HEK293 (cell line): ENCODE measurements at regions not wholly inside any gene's neighbourhood (a gene's known extent, or its start where the extent isn't known, plus 50 kb on each side); places are given as distances from the start of the nearest gene placed in this dataset.

Experiments used
- CTCF ChIP-seq: fragments of 450-650 bp; formaldehyde crosslinking; IDR thresholded peaks from 2 replicates; pipeline ENCODE4 v1.5.1; 2016; ENCODE audit warnings: missing biosample characterization, missing genetic modification characterization
- ZBTB17 ChIP-seq: fragments of 450-650 bp; formaldehyde crosslinking; IDR thresholded peaks from 2 replicates; pipeline ENCODE4 v1.5.1; 2016; ENCODE audit warnings: missing biosample characterization, missing genetic modification characterization
- ZNF350 ChIP-seq: fragments of 450-650 bp; formaldehyde crosslinking; IDR thresholded peaks from 2 replicates; pipeline ENCODE4 v1.5.0; 2017; ENCODE audit warnings: missing biosample characterization, mild to moderate bottlenecking, missing genetic modification characterization
- ZNF621 ChIP-seq: fragments of 450-650 bp; formaldehyde crosslinking; IDR thresholded peaks from 2 replicates; pipeline ENCODE4 v1.5.1; 2017; ENCODE audit warnings: missing biosample characterization, missing genetic modification characterization
- ZNF792 ChIP-seq: fragments of 450-650 bp; formaldehyde crosslinking; IDR thresholded peaks from 2 replicates; pipeline ENCODE4 v1.5.1; 2016; ENCODE audit warnings: missing biosample characterization, missing genetic modification characterization
- TF ChIP-seq, protein P1 (sequence below): fragments of 450-650 bp; formaldehyde crosslinking; IDR thresholded peaks from 2 replicates; pipeline ENCODE4 v1.5.1; 2016; ENCODE audit warnings: missing biosample characterization, missing genetic modification characterization
- TF ChIP-seq, protein P2 (sequence below): fragments of 450-650 bp; formaldehyde crosslinking; conservative IDR thresholded peaks from 2 replicates; pipeline ENCODE4 v1.5.1; 2016; ENCODE audit warnings: low read depth, missing biosample characterization, missing genetic modification characterization
- TF ChIP-seq, protein P3 (sequence below): fragments of 450-650 bp; formaldehyde crosslinking; IDR thresholded peaks from 2 replicates; pipeline ENCODE4 v1.5.1; 2016; ENCODE audit warnings: missing biosample characterization, missing genetic modification characterization

DNA sequence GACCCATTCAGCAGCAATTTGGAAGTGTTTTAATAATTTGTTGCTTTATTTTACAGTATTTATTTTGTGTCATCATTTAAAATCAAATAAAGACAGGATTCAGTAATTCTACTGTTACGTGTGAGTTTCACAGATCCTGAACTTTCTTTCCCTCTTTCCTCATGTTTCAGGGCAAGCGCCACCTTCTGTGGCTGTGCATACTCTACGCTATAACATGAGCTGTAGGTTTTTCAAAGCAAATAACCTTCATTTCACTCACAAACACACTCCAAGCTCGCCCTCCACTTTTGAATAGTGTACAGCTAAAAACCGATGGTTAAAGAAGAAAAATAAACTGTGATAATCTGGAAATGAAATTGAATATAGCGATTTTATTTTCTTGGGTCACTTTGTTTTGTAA lies 753.3 kb downstream of the OLFM4 start:
- TF ChIP-seq ZNF350 (tag by site-specific recombination) (no peak), ZNF792 (tag by site-specific recombination) (no peak), CTCF (tag by site-specific recombination) (no peak), ZNF621 (tag by site-specific recombination) (no peak), ZBTB17 (tag by site-specific recombination) (no peak)
- TF ChIP-seq, protein P1, sequence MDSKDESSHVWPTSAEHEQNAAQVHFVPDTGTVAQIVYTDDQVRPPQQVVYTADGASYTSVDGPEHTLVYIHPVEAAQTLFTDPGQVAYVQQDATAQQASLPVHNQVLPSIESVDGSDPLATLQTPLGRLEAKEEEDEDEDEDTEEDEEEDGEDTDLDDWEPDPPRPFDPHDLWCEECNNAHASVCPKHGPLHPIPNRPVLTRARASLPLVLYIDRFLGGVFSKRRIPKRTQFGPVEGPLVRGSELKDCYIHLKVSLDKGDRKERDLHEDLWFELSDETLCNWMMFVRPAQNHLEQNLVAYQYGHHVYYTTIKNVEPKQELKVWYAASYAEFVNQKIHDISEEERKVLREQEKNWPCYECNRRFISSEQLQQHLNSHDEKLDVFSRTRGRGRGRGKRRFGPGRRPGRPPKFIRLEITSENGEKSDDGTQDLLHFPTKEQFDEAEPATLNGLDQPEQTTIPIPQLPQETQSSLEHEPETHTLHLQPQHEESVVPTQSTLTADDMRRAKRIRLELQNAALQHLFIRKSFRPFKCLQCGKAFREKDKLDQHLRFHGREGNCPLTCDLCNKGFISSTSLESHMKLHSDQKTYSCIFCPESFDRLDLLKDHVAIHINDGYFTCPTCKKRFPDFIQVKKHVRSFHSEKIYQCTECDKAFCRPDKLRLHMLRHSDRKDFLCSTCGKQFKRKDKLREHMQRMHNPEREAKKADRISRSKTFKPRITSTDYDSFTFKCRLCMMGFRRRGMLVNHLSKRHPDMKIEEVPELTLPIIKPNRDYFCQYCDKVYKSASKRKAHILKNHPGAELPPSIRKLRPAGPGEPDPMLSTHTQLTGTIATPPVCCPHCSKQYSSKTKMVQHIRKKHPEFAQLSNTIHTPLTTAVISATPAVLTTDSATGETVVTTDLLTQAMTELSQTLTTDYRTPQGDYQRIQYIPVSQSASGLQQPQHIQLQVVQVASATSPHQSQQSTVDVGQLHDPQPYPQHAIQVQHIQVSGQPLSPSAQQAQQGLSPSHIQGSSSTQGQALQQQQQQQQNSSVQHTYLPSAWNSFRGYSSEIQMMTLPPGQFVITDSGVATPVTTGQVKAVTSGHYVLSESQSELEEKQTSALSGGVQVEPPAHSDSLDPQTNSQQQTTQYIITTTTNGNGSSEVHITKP (tag by site-specific recombination): no peak
- TF ChIP-seq, protein P2, sequence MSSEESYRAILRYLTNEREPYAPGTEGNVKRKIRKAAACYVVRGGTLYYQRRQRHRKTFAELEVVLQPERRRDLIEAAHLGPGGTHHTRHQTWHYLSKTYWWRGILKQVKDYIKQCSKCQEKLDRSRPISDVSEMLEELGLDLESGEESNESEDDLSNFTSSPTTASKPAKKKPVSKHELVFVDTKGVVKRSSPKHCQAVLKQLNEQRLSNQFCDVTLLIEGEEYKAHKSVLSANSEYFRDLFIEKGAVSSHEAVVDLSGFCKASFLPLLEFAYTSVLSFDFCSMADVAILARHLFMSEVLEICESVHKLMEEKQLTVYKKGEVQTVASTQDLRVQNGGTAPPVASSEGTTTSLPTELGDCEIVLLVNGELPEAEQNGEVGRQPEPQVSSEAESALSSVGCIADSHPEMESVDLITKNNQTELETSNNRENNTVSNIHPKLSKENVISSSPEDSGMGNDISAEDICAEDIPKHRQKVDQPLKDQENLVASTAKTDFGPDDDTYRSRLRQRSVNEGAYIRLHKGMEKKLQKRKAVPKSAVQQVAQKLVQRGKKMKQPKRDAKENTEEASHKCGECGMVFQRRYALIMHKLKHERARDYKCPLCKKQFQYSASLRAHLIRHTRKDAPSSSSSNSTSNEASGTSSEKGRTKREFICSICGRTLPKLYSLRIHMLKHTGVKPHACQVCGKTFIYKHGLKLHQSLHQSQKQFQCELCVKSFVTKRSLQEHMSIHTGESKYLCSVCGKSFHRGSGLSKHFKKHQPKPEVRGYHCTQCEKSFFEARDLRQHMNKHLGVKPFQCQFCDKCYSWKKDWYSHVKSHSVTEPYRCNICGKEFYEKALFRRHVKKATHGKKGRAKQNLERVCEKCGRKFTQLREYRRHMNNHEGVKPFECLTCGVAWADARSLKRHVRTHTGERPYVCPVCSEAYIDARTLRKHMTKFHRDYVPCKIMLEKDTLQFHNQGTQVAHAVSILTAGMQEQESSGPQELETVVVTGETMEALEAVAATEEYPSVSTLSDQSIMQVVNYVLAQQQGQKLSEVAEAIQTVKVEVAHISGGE: no peak
- TF ChIP-seq, protein P3, sequence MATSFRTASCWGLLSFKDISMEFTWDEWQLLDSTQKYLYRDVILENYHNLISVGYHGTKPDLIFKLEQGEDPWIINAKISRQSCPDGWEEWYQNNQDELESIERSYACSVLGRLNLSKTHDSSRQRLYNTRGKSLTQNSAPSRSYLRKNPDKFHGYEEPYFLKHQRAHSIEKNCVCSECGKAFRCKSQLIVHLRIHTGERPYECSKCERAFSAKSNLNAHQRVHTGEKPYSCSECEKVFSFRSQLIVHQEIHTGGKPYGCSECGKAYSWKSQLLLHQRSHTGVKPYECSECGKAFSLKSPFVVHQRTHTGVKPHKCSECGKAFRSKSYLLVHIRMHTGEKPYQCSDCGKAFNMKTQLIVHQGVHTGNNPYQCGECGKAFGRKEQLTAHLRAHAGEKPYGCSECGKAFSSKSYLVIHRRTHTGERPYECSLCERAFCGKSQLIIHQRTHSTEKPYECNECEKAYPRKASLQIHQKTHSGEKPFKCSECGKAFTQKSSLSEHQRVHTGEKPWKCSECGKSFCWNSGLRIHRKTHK (tag by site-specific recombination): no peak
